ENCODE measurements at regions not wholly inside any gene's neighbourhood (a gene's known extent, or its start where the extent isn't known, plus 50 kb on each side); places are given as distances from the start of the nearest gene placed in this dataset.

- TF ChIP-seq POLR2A (IDR thresholded peaks at IDR 0.05): no peak
- TF ChIP-seq CTCF (IDR thresholded peaks at IDR 0.05): no peak
Measured at GRCh38 chr21:38949070-38949380, 143.3 kb downstream of the ETS2 start.
